GM06990 (cell line): ENCODE measurements at regions not wholly inside any gene's neighbourhood (a gene's known extent, or its start where the extent isn't known, plus 50 kb on each side); places are given as distances from the start of the nearest gene placed in this dataset.
"Not testable (repeated sequence)": the region's sequence is repeated elsewhere in the genome, so short reads cannot be mapped to it uniquely, and the experiment has no call there.

ENCODE experiments used
- DNase-seq: peaks from one replicate; pipeline ENCODE4 v3.0.0-alpha.2; 2011; ENCODE audit not compliant: insufficient read length; ENCODE audit errors: extremely low read depth
- H3K27me3 ChIP-seq: replicated peaks from 2 replicates; pipeline ENCODE4 v1.6.0; 2011; ENCODE audit warnings: low read length; ENCODE audit not compliant: control insufficient read depth, insufficient read depth
- H3K36me3 ChIP-seq: 2 replicates; pipeline ENCODE4 v1.5.1; 2011; ENCODE audit warnings: low read length; ENCODE audit not compliant: control insufficient read depth, insufficient read depth
- H3K4me3 ChIP-seq: replicated peaks from 2 replicates; pipeline ENCODE4 v1.5.1; 2011; ENCODE audit warnings: low read depth, mild to moderate bottlenecking, control low read depth, low read length
- TF ChIP-seq, protein P1 (sequence below): IDR thresholded peaks from 2 replicates; pipeline ENCODE4 v1.5.1; 2011; ENCODE audit warnings: low read length, control low read depth, mild to moderate bottlenecking, inconsistent platforms; ENCODE audit not compliant: insufficient read depth, poor library complexity, severe bottlenecking

DNA sequence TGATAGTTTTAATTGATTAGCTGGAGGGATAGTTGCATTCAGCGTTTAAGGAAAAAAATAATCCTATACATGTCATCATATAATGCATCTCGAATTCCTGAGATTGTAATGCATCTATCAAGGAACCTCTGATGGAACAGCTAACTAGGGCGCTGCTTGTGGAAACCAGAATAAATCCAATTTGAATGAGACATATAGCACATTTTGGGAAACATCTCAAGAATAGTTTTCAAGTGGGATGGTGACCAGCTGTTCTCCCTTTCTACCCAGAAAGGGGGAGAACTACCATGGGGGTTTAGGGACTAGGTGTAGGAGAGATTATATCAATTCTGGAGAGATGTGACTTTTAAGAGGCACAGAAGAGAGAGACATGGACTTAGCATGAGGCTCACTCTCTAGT is 319.3 kb upstream of the BRINP1 start:
- TF ChIP-seq, protein P1, sequence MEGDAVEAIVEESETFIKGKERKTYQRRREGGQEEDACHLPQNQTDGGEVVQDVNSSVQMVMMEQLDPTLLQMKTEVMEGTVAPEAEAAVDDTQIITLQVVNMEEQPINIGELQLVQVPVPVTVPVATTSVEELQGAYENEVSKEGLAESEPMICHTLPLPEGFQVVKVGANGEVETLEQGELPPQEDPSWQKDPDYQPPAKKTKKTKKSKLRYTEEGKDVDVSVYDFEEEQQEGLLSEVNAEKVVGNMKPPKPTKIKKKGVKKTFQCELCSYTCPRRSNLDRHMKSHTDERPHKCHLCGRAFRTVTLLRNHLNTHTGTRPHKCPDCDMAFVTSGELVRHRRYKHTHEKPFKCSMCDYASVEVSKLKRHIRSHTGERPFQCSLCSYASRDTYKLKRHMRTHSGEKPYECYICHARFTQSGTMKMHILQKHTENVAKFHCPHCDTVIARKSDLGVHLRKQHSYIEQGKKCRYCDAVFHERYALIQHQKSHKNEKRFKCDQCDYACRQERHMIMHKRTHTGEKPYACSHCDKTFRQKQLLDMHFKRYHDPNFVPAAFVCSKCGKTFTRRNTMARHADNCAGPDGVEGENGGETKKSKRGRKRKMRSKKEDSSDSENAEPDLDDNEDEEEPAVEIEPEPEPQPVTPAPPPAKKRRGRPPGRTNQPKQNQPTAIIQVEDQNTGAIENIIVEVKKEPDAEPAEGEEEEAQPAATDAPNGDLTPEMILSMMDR: no peak
- no peak for DNase-seq
- Histone ChIP-seq H3K27me3 (no peaks in the 10 kb centered on the region; the same call in 1 of the 2 replicates), H3K36me3 (no peaks in the 10 kb centered on the region), H3K4me3 (no peak overlapping the region)

DNA sequence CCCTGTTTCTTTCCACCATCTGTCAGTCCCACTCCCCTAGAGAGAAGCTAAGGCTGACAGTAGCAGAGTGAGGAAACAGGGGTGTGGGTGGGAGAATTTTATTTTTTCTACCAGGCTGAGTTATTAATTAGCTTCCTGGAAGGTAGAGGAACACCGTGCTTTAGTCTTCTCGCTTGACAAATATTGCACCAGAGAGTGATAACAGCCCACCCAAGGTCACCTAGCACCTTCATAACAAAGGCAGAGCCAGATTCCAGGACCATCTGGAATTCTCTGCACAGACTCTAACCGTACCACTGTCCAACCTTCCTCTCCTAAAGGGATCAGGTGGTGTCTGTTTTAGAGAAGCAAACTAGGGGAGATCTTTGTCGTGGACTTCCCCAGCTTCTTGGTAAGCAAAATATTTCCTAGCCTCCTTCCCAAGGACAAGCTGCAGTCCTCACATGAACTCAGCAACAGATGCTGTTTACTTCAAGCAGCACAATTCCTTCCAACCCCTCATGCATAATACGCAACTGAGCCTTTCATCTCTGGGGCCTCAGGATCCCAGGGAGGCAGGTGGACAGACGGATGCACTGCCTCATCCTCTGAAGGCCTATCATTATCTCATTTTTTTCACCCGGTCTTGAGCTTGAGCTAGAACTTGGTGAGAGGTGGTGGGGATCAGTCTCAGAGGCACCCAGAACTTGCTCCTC is 308.7 kb upstream of the BRINP1 start:
- TF ChIP-seq, protein P1: no peak
- DNase-seq: no peak
- Histone ChIP-seq H3K36me3 (no peaks in the 10 kb centered on the region), H3K27me3 (no peaks in the 10 kb centered on the region; the same call in 1 of the 2 replicates), H3K4me3 (no peak overlapping the region)

DNA sequence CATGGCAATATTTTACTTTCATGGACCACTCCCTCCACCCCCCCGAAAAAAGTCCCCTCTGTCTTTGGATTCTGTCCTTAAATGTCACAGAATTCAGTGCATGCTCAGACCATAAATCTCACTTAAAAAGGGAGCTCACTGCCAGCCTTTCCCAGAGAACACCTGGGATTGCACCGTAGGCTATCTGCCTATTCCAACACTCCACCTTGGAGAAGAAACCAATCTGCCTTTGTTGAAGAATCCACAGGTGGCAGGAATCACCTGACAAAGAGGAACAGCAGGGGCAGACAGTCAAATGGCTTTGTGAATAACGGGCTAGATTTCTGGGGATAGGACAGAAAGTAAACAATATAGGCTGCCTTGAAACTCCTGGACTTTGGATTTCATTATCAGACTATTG is 306.7 kb upstream of the BRINP1 start:
- H3K36me3 ChIP-seq: no peaks in the 10 kb centered on the region
- no peak overlapping the region for H3K4me3 ChIP-seq
- no peak for DNase-seq
- no peaks in the 10 kb centered on the region; the same call in 1 of the 2 replicates for H3K27me3 ChIP-seq
- TF ChIP-seq, protein P1: no peak

DNA sequence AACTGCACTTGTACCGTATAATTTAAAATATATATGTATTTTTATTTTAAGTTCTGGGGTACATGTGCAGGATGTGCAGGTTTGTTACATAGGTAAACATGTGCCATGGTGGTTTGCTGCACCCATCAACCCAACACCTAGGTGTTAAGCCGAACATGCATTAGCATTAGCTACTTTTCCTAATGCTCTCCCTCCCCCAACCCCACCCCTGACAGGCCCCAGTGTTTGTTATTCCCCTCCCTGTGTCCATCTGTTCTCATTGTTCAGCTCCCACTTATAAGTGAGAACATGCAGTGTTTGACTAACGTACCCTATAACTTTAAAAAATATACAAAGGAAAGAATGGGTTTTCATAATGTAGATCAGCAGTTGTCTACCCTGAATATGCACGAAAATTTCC is 303.5 kb upstream of the BRINP1 start:
- not testable (repeated sequence) for H3K4me3 ChIP-seq, H3K27me3 ChIP-seq, DNase-seq, H3K36me3 ChIP-seq

DNA sequence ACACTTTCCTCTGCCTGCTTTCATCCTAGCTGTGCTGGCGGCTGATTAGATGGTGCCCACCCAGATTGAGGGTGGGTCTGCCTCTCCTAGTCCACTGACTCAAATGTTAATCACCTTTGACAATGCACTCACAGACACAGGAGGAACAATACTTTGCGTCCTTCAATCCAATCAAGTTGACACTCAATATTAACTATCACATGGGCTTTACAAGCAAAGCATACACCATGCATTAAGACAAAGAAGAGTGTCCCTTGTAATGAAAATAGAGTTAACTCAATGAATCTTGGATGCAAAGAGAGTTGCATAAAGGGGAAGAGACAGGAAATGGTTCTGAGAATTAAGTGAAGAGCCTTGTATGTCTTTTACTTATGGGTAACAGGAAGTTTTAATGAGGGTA is 298.7 kb upstream of the BRINP1 start:
- Histone ChIP-seq H3K27me3 (no peaks in the 10 kb centered on the region; the same call in 1 of the 2 replicates), H3K36me3 (no peaks in the 10 kb centered on the region), H3K4me3 (no peak overlapping the region)
- TF ChIP-seq, protein P1: no peak
- no peak for DNase-seq

DNA sequence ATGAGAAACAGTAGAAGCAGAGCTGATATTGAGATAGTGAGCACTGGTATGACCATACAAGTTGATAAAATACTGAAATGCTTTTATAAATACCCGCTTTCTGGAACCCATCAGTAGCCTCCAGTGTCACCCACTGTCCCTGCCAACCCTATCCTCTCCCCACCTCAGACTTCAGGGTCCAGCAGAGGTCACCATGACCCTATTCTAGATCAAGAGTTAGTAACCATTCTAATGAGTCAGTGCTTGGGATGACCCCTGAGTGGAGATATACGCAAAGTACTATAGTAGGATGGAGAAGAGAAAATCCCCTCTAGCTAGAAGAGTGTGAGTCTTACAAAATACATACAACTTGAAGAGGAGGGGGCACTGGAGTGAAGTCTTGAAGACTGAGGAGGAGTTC is 297.9 kb upstream of the BRINP1 start:
- no peak for DNase-seq
- Histone ChIP-seq H3K36me3 (no peaks in the 10 kb centered on the region), H3K4me3 (no peak overlapping the region), H3K27me3 (no peaks in the 10 kb centered on the region; the same call in 1 of the 2 replicates)
- TF ChIP-seq, protein P1: no peak
